Epithelial cell of prostate (primary cell): ENCODE measurements at regions not wholly inside any gene's neighbourhood (a gene's known extent, or its start where the extent isn't known, plus 50 kb on each side); places are given as distances from the start of the nearest gene placed in this dataset.
"Not testable (repeated sequence)": the region's sequence is repeated elsewhere in the genome, so short reads cannot be mapped to it uniquely, and the experiment has no call there.

Source experiments
- DNase-seq: peaks from one replicate; pipeline ENCODE4 v3.0.0-alpha.2; 2011; ENCODE audit warnings: low read depth, low spot score
- H3K27ac ChIP-seq: fragments of 450-650 bp; 2 replicates; pipeline ENCODE4 v1.5.1; 2017; ENCODE audit warnings: mild to moderate bottlenecking

DNA sequence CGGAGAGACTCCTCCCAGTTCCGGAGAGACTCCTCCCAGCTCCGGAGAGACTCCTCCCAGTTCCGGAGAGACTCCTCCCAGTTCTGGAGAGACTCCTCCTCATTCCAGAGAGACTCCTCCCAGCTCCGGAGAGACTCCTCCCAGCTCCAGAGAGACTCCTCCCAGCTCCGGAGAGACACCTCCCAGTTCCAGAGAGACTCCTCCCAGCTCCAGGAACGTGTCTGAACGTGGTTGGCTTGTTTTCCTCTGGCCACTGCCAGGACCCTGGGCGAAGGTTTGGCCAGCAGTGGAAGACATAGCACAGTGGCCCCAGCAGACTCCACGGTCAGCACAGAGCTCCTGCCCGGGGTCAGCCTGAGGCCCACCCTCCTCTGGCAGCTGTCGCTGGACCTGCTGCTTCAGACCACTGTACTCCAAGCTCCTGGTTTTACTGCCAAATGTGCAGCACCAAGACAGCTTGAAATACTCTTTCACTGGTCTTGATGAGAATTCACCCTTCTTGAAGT lies 122.3 kb upstream of the AFDN start:
- no peak overlapping the region for H3K27ac ChIP-seq
- DNase-seq, result no peak

DNA sequence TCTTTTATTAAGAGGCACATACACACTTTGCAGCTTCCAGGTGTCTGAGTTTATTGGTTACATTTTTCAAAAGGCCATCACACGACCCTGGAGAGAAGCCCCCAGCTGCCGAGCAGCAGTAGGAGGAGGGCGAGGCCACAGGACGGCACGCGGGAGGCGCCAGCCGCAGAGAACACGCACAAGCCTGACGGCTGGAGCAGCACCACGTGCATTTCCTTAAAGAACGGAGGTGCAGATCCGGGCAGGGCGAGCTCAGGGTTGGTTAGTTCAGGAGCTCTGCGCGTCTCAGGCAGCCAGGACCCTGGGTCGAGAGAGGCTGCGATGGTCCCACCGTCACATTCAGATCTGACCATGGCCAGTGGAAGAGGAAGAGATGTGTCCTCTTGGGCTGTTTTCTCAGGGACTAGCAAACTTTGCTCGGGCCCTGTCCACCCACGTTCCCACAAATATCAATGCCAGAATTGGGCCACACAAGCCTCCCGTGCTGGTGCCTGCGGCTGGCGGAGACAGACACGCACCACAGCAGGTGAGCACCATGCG lies 121.4 kb upstream of the AFDN start:
- no peak overlapping the region for H3K27ac ChIP-seq
- no peak for DNase-seq

DNA sequence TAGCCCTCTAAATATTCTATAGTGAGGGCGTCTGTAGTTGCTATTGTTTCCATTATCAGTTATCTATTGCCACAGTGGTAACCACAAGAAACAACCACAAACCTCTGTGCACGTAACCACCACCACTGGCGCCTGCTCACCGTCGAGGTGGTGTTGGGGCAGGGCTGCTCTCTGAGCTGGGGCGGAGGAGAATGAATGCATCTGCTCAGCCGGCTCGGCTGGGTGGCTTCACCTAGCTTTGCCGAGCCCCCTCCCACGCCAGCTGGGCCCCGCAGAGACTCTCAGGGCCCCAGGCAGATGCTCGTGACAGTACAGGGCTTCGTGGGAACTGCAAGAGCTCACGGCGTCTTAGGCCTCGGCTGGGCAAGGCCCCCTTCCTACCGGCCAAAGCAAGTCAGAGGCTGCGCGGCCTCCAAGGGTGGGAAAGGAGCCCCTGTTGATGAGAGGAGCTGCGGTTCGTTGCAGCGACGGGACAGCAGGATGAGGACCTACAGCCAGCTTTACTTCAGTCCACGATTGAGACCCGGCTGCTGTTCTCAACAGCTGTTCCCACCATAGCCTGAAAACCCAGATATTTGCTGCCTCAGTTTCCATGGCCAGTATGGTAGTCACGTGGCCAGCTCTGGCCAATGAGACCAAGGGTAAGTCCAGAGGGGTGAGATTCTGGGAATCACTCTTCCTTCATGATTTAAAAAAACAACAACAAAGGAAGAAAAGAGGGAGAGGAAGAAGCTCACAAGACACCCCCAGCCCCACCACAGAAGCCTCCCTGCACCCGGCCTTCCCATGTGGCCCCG lies 120.2 kb upstream of the AFDN start:
- no peak for DNase-seq
- H3K27ac ChIP-seq, result no peak overlapping the region

DNA sequence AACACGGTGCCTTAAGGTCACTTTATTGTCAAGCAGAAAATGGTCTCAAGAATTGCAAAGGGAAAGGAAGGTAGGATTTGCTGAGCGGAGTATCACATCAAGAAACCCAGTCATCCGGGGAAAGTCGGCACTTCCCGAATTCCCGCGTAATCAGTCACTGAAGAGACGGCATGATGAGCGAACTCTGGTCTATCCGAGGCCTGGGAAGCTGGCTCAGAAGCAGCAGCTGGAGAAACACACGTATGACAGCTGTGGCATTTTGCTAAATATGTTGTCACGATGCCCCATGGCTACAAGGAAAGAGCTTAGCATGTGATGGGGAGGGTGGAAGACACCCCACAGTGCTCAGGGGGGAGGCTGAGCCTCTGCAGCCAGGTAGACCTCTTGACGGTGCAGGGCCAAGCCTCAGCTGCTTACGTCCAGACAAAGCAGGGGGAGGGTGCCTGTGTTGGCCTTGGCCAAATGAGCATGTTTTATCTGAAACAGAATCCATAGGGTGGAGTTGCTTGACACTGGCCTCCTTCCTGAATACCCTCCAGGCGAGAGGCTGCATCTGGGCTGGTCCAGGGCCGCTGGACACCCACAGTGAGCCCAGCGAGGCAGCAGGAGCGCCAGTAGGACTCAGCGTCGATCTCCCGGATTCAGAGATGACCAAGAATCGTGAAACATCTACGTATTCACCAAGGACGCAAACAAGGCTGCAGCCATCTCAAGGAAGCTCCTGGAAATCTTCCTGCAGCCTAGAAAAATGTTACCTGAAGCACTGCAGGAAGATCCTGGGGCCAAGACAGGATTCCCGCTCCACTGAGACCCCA lies 118.8 kb upstream of the AFDN start:
- no peak for DNase-seq
- H3K27ac ChIP-seq, result no peak overlapping the region

DNA sequence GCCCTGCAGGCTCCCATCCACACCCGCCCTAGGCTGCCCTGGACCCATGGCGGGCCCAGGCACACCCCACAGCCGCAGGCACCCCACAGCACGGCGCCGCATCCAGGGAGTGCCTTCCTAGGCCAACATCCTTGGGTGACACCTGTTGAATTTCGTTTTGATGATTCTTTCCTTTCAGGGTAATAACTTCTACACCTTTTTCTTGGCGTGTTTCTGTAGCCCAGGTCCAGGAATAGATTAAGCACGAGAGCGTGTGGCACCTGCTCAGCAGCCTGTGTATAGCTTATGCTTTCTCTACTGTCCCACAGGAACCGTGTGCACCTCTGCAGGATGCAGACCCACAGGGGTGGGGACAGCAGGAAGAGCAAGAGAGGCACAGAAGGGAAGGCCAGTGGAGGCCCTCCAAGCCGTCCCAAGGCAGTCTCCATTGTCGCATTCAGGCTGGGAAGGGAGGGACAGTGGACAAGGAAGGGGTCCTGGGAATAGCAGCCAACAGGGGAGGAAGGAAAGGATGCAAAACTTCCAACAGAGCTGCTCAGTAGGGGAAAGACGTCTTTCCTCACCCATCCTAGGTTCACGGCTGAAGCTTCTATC lies 118.1 kb upstream of the AFDN start:
- DNase-seq, result no peak
- no peak overlapping the region for H3K27ac ChIP-seq

DNA sequence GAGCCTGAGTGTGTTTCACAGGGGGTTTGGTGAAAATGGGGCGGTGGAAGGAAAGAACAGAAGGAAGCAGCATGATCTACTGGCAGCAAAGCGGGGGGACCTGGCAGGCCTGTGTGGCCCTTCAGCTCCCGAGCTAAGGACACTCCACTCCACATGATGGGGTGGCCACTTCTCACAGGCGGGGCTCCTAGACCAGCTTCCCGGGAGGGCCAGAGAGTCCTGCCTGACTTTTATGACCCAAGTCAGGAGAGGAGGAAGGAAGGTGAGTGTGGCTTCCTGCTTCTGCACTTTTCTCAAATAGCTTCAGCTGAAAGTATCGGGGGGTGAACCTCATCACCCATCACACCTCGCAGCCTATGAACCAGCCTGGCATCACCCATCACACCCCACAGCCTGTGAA lies 117.5 kb upstream of the AFDN start:
- H3K27ac ChIP-seq, result no peak overlapping the region
- DNase-seq, result no peak

DNA sequence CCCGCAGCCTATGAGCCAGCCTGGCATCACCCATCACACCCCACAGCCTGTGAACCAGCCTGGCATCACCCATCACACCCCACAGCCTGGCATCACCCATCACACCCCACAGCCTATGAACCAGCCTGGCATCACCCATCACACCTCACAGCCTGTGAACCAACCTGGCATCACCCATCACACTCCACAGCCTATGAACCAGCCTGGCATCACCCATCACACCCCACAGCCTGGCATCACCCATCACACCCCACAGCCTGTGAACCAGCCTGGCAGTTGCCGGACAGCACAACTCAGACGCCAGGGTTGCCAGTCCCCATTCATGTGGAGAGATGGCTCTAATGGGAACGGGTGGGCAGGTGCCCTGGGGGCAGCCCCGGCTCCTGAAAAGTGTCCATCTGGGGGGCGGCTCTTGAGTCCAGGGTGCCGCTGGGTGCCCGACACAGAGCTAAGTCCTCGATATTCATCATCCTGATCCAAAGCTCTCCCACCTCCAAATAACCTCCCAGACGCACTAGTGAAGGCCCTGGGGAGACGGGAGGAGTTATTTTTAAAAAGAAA lies 116.9 kb upstream of the AFDN start:
- not testable (repeated sequence) for H3K27ac ChIP-seq, DNase-seq

DNA sequence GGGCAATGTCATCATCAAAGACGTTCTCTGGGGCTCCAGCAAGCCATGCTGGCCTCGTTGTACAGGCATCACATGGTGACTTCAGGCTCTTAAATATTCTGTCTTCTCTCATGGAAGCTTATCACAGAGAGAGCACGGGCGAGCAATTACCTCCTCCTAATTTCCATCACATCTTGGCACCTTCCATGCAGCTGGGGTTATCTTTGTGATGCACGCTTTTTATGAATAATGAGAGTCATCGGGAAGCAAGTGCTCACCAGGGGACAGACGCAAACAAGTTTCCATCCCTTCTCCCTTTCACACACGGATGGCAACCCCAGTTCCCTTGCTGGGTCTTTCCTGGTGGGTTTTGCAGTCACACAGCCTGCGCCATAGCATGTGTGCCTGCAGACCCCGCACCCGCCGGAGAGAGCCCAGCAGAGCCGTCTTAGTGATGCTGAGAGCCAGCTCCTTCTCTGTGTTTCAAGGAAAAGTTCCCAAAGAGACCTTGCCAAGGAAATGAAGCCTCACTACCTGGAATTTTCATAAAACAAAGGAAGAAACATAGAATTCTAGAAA lies 116.3 kb upstream of the AFDN start:
- DNase-seq, result no peak
- no peak overlapping the region for H3K27ac ChIP-seq

DNA sequence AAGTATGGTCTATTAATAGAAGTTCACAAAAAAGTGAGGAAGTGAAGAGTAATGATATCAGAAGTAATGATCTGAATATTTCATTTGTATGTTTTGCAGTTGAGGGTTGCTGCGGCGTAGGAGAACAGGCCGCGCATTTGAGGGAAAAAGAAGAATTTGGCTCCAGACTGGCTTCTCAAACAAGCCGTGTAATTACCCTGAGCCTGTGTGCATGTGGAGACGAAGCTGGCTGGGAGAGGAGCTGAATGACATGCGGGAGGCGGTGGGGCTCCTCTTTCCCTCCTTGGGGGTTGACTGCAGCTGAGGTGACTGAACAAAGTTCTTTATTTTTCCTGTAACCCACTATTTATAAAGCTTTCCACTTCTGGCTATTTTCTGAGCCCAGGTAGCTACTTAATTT lies 115.5 kb upstream of the AFDN start:
- DNase-seq, result no peak

DNA sequence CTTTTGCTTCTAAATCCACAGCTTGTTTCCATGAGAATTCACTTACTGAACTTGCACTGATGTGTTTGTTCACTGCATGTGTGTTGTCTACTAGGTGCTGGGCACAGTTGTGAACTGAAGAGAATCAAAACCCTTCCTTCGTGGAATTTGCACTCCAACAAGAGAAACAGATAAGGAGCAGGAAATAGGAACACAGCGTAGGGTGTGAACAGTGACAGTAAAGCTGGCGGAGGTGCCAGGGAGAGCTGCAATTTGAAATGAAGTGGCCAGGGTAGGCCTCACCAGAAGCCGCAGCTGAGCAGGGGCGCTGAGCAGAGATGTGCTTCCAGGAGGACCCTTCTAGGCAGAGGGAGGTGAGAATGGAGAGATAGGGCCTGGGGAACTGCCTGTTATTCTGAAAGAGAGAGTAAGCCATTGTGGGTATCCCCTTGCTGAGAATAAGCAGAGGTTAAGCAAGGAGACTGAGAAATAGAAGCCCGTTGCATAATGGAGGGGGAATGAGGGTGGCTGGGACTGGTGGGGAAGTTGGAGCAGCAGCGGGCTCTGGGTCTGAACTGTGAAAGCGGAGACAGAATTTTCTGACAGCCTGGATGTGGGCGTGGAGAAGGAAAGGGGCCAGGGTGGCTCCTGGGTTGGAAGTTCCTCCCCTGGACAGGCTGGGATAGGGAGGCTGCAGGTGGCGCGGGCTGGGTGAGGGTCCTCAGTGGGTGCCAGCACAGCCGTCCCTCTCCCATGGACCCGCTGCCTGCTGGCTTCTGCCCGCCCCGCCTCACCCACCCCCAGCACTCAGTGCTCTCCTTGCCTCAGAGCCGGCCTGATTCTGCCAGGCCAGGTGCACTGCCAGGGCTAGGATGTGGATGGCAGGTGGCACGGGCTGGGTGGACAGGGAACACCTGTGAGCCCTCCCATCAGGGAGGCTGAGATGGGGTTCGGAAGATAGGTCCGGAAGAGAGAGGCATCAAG lies 114.7 kb upstream of the AFDN start:
- no peak for DNase-seq

More for the DNA sequence above, 115.5 kb upstream of the AFDN start:
- no peak overlapping the region for H3K27ac ChIP-seq

DNA sequence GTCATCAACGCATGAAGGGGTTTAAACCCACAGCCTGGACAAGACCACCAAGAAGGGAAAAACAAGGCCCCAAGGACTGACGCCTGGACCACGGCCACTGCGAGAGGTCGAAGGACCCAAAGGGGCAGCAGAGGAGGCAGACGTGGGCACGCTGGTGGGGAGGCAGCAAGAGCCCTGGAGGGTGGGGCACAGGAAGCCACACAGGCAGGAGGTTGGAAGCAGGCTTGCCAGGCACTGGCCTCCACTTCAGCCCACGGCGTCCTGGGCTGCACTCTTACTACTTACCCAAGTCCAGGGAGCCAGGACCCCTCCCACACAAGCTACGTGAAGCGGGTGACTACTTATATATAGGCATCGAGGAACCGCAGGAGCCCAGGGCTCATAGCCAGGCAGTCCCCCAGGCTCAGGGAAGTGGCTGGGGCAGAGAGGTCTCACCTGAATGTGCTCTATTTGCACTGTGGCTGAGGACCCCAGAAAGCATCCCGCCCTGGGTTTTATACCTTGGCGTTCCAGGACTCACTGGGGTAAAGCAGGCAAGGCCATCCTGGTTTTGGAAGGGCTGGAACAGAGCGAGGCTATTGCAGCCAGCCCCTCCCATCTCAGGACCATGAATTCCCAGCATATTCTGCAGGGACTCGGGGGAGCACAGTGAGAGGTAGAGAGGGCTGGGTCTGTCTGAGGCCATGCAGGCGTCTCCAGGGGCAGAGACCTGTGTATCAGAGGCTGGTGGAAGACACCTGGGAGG lies 113.8 kb upstream of the AFDN start:
- DNase-seq, result no peak
- H3K27ac ChIP-seq, result no peak overlapping the region

More for the DNA sequence above, 114.7 kb upstream of the AFDN start:
- H3K27ac ChIP-seq, result no peak overlapping the region

DNA sequence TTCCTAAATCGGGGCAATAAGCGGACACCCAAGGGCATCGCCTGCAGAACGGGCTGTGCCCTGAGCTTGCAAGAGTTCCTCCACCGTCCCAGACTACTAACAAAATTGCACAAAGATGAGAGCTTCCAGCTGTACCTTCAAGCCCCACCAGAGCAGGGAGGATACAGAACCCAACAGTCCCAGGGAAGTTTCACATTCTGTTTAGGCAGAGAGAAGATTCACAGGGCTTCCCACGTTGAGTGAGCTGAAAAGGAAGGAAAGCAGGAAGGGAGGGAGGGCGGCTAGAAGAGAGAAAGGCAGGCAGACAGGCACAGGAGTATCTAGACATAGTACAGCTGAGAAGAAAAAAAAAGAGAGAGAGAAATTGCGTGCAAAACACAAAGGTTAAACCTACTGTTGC lies 112.6 kb upstream of the AFDN start:
- no peak for DNase-seq
- H3K27ac ChIP-seq, result no peak overlapping the region

DNA sequence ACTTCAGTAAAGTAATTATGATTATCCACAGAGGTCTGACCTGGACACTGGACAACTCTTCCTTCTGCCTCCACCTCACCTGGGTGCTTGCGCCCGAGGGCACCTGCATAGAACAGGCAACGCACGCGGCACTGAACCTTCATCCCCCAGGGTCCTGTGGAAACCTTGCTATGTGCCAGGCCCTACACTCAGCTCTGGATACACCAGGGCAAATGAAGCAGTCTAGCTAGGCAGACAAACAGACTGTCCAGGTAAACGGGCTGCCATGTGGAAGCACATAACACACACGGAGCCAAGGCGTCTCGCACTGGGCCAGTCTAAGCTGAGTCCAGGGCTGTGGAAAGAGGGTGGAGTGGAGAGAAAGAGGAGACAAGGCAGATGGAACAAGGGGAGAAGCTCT lies 109.3 kb upstream of the AFDN start:
- no peak overlapping the region for H3K27ac ChIP-seq
- no peak for DNase-seq

DNA sequence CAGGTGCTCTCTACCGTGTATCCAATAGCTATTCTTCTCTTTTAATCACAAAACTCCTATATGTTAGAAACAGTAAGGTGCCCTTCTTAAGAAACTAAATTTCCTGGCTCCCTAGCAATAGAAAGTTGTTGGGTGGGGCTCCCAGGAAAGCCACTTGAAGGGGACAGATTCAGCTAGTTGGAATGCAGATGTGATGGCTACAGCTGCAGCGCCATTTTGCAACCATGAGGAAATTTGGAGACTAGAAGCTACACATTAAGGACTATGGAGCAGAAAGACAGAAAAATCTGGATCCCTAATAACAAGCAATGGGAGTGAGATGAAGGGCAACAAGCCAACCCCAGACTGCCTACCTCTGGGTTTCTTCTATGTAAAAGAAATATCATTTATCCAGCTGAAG lies 108.8 kb upstream of the AFDN start:
- H3K27ac ChIP-seq, result no peak overlapping the region
- DNase-seq, result no peak

DNA sequence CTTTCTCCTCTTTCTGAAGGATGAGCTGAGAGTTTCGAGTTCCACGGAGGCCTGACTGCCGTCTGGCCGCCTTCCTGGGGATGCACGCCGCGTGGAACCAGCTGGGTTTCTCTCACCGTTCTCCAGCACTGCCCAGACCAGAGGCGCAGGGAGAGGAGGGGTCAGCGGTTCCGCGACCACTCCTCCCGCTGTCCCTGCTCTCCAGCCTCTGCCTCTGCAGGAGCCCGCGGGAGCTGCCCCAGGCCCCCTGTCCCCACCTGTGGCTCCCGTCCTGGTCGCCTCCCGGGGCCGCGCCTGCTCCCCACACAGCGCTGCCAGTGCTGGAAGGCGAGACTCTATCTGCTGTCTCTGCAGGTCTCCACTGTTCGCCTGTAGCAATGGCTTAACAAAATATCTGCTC lies 106.8 kb upstream of the AFDN start:
- DNase-seq, result no peak
- H3K27ac ChIP-seq, result no peak overlapping the region

DNA sequence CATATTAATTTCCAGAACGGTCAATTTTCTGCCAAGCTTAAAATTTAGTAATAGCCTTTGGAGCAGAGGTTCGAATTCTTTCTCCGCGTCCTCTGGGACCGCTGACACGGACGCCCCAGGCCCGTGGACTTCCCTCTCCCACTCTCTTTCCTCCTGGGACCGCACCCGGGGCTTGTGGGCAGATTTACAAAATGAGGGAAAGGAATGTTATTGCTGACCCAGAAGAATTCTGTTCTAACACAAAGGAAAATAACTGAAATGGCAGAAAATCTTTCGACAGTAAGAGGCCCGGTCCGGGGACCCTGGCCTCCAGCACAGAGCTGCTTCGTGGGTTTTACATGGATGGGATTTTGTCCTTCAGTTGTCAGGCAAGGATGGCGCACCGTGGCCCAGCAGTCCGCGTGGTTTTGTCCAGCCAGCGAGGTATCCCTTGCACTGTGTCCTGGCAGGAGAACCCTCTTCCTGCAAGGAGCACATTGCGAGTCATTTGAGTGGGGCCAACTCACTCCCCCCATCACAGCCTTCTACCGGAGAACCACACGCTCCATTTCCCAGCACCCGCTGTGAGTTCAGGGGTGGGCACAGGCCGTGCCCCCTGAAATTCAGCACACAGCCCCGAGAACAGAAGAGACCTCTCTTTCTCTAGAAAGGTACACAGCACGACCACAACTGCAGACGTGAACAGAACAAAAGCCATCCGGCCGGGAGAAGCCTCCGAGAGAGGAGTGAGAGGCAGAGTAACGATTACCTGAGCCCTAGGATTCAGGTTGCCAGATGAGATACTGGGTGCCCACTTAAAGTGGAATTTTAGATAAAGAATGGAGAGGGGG lies 106.0 kb upstream of the AFDN start:
- DNase-seq, result no peak
- H3K27ac ChIP-seq, result no peak overlapping the region

DNA sequence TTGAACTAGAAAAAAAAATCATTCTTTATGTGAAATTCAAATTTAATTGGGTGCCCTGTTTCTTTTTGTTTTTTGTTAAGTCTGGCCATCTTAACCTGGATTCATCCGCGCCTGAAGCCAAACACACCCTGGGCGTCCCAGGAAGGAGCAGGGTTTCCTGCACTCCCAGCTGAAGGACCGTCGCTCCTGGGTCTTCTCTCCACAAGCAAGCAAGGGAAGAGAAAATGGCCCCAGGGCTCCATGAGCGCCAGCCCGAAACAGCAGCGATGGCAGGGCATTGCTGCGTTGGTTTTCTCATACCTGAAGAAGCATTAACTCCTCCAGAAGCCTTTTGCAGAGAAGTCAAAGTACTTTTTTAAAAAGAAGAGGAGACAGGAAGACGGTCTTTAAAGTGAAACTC lies 105.4 kb upstream of the AFDN start:
- H3K27ac ChIP-seq, result no peak overlapping the region
- no peak for DNase-seq
